OCI-LY3 (cell line): ENCODE measurements at regions not wholly inside any gene's neighbourhood (a gene's known extent, or its start where the extent isn't known, plus 50 kb on each side); places are given as distances from the start of the nearest gene placed in this dataset.

Source experiments
- H2AFZ ChIP-seq: fragments of 200-600, 300-600 bp; shearing (Covaris generic); 2 replicates; pipeline ENCODE4 v1.6.0; 2014; ENCODE audit warnings: antibody characterized with exemption, low read depth, low read length
- H3K27ac ChIP-seq: fragments of 200-600, 300-600 bp; sonication (generic); 2 replicates; pipeline ENCODE4 v1.5.1; 2014; ENCODE audit warnings: mild to moderate bottlenecking, low read length, moderate library complexity, mixed read lengths
- H3K27me3 ChIP-seq: fragments of 200-600, 300-600 bp; sonication (generic); 2 replicates; pipeline ENCODE4 v1.6.1; 2014; ENCODE audit warnings: low read depth, low read length, mixed read lengths
- H3K36me3 ChIP-seq: fragments of 200-600, 300-600 bp; sonication (generic); replicated peaks from 2 replicates; pipeline ENCODE3; 2014; ENCODE audit warnings: low read depth, low read length, mixed read lengths
- H3K4me1 ChIP-seq: fragments of 300-600, 200-600 bp; sonication (generic); 2 replicates; pipeline ENCODE4 v1.6.1; 2014; ENCODE audit warnings: low read length, mixed read lengths
- H3K4me2 ChIP-seq: fragments of 200-600, 300-600 bp; sonication (generic); 2 replicates; pipeline ENCODE4 v1.6.1; 2014; ENCODE audit warnings: low read length, mixed read lengths
- H3K4me3 ChIP-seq: fragments of 300-600, 200-600 bp; sonication (generic); 2 replicates; pipeline ENCODE4 v1.5.1; 2014; ENCODE audit warnings: antibody characterized with exemption, mild to moderate bottlenecking, low read length, moderate library complexity
- H3K79me2 ChIP-seq: fragments of 300-600, 200-600 bp; shearing (Covaris generic); 2 replicates; pipeline ENCODE4 v1.6.1; 2014; ENCODE audit warnings: mild to moderate bottlenecking, low read length, mixed read lengths
- H3K9ac ChIP-seq: fragments of 300-600, 200-600 bp; shearing (Covaris generic); 2 replicates; pipeline ENCODE4 v1.6.0; 2014; ENCODE audit warnings: mild to moderate bottlenecking, low read length, moderate library complexity
- H3K9me3 ChIP-seq: fragments of 200-600, 300-600 bp; shearing (Covaris generic); 2 replicates; pipeline ENCODE4 v1.6.1; 2014; ENCODE audit warnings: low read length, mixed read lengths; ENCODE audit not compliant: insufficient read depth
- H4K20me1 ChIP-seq: fragments of 200-600, 300-600 bp; sonication (generic); 2 replicates; pipeline ENCODE4 v1.6.1; 2016; ENCODE audit warnings: low read length, mixed read lengths; ENCODE audit not compliant: insufficient read depth
- EZH2phosphoT487 ChIP-seq: fragments of 200-600 bp; shearing (Covaris generic); IDR thresholded peaks from 2 replicates; pipeline ENCODE4 v1.6.1; 2018; ENCODE audit warnings: antibody characterized with exemption, mixed run types, low read depth
- TF ChIP-seq, protein P1 (sequence below): fragments of 200-600, 300-600 bp; sonication (generic); IDR thresholded peaks from 2 replicates; pipeline ENCODE4 v1.5.1; 2014; ENCODE audit warnings: antibody characterized with exemption, low read length, low read depth

GRCh38 chr6:25194172-25194678 is 84.9 kb upstream of the CARMIL1 start:
- no peak for TF ChIP-seq EZH2phosphoT487
- TF ChIP-seq, protein P1, sequence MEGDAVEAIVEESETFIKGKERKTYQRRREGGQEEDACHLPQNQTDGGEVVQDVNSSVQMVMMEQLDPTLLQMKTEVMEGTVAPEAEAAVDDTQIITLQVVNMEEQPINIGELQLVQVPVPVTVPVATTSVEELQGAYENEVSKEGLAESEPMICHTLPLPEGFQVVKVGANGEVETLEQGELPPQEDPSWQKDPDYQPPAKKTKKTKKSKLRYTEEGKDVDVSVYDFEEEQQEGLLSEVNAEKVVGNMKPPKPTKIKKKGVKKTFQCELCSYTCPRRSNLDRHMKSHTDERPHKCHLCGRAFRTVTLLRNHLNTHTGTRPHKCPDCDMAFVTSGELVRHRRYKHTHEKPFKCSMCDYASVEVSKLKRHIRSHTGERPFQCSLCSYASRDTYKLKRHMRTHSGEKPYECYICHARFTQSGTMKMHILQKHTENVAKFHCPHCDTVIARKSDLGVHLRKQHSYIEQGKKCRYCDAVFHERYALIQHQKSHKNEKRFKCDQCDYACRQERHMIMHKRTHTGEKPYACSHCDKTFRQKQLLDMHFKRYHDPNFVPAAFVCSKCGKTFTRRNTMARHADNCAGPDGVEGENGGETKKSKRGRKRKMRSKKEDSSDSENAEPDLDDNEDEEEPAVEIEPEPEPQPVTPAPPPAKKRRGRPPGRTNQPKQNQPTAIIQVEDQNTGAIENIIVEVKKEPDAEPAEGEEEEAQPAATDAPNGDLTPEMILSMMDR, result no peak
- Histone ChIP-seq H3K4me3 (no peak overlapping the region), H3K9me3 (no peaks in the 10 kb centered on the region), H3K27me3 (peaks cover 11% of the 10 kb centered on the region), H4K20me1 (no peaks in the 10 kb centered on the region), H3K27ac (no peak overlapping the region), H3K9ac (no peak overlapping the region), H2AFZ (no peak overlapping the region), H3K36me3 (no peaks in the 10 kb centered on the region), H3K79me2 (no peaks in the 10 kb centered on the region), H3K4me1 (no peaks in the 10 kb centered on the region), H3K4me2 (no peak overlapping the region)

DNA sequence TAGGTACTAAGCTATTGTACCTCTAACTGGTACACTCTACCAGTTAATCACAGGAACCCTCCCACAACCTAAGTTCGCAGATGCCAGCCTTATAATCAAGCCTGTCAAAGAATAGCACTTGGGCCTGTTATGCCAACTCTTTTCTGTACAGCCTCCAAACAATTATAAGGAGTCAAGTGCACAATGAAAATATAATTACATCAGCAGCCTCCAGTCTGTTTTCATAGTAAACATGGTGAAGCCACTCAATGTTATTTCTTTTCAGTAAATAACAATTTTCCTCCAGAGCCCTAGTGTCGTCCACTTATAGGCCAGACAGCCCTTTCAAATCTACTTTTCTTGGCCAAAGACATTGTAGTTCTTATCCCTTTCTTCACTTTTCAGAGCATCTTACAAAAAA is 82.7 kb upstream of the CARMIL1 start:
- Histone ChIP-seq H3K27me3 (peaks cover 10% of the 10 kb centered on the region), H3K4me3 (no peak overlapping the region), H3K79me2 (no peaks in the 10 kb centered on the region), H3K36me3 (no peaks in the 10 kb centered on the region), H3K27ac (no peak overlapping the region), H3K4me2 (no peak overlapping the region), H4K20me1 (no peaks in the 10 kb centered on the region), H2AFZ (no peak overlapping the region), H3K9me3 (no peaks in the 10 kb centered on the region), H3K9ac (no peak overlapping the region), H3K4me1 (no peaks in the 10 kb centered on the region)
- TF ChIP-seq, protein P1, result no peak
- TF ChIP-seq EZH2phosphoT487, result no peak

DNA sequence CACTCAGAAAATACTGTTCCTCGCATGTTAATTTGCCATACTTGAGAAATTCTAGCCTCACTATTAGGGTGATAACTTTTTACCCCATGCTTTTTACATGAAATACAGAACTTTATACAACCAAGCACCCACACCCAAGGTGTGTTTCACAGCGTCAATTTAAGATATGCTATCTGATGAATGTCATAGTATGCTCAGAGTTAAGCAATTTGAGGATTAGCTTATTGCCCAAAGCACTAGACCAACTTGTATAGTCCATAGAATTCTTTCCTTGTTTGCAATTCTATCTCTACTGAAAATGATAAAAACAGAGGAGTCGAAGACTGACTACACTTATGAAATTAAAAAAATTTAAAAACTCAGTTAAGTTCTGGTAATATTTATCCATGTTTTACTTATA is 82.1 kb upstream of the CARMIL1 start:
- no peaks in the 10 kb centered on the region for H3K36me3 ChIP-seq
- H3K79me2 ChIP-seq, result no peaks in the 10 kb centered on the region
- no peak overlapping the region for H3K4me3 ChIP-seq
- TF ChIP-seq, protein P1, result no peak
- no peak for TF ChIP-seq EZH2phosphoT487
- H3K9ac ChIP-seq, result no peak overlapping the region
- no peak overlapping the region for H3K27ac ChIP-seq
- no peaks in the 10 kb centered on the region for H4K20me1 ChIP-seq
- no peak overlapping the region for H3K4me2 ChIP-seq
- H3K4me1 ChIP-seq, result no peaks in the 10 kb centered on the region
- peaks cover 7% of the 10 kb centered on the region for H3K27me3 ChIP-seq
- no peaks in the 10 kb centered on the region for H3K9me3 ChIP-seq
- no peak overlapping the region for H2AFZ ChIP-seq

DNA sequence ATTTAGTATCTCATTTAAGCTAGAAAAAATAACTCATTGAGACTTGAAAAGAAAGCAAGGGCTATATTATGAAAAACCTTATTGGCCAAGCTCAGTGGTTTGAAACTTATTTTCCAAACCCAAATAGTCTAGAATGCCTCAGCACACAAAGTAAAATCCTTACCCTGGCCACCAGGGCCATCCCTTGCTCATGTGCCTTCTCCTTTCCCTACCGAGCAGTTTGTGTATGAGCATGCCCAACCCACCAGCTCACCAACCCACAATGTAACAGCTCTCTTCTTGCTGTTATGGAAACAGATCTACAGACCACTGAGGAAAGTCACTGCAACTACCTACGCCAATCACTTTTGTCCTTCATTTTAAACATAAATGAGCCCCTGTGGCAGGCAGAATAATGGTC is 79.6 kb upstream of the CARMIL1 start:
- Histone ChIP-seq H3K9ac (no peak overlapping the region), H4K20me1 (no peaks in the 10 kb centered on the region), H3K9me3 (no peaks in the 10 kb centered on the region), H3K27ac (no peak overlapping the region), H3K79me2 (no peaks in the 10 kb centered on the region), H3K4me3 (no peak overlapping the region), H3K36me3 (no peaks in the 10 kb centered on the region), H2AFZ (no peak overlapping the region), H3K4me2 (no peak overlapping the region), H3K27me3 (peaks cover 12% of the 10 kb centered on the region; the same call in 1 of the 2 replicates), H3K4me1 (no peaks in the 10 kb centered on the region)
- no peak for TF ChIP-seq EZH2phosphoT487
- TF ChIP-seq, protein P1, result no peak
